ENCODE measurements at regions not wholly inside any gene's neighbourhood (a gene's known extent, or its start where the extent isn't known, plus 50 kb on each side); places are given as distances from the start of the nearest gene placed in this dataset.

DNA sequence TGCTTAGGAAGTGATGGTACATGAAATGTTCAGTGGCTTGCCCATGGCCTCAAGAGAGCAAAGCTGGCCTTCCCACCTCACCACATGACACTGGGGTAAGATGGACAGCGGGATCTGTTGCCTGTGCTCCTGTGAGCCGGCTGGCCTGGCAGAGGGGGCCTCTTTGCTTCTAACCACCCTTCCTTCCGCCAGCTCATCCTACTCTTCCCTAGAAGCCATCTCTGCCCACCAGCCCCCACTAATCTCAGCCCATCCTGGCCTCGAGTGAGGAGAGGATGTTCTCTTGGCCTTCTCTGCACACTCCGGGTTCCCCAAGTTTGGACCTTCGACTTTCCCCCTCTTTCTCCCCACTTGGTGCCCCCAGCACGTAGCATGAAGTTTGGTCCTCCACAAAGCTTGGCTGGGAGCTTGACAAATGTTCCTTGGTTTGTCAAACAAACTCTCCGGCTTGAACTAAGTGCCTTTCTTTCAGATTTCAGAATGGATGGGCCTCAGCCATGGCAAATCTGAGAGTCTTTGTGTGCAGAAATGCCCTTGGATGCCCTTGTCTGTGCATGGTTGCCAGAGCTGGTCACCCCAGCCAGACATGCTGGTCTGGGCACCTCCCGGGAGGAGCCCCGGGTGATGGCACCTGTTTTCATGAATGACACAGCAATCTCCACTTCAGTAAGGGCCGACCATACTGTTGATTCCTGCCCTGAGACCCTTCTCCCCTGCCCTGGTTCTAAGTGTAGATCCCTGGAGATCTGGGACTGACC is 145.5 kb downstream of the URI1 start:
- H3K9me3 Mint-ChIP-seq (ENCODE audit: unreplicated experiment), result peaks cover 7% of the 10 kb centered on the region
- H3K27me3 Mint-ChIP-seq (ENCODE audit: insufficient read depth, unreplicated experiment), result no peaks in the 10 kb centered on the region
- H3K4me3 Mint-ChIP-seq (ENCODE audit: unreplicated experiment), result no peak overlapping the region
- H3K4me1 Mint-ChIP-seq (ENCODE audit: insufficient read depth, unreplicated experiment), result no peaks in the 10 kb centered on the region
- BruUV-seq (replicated peaks), result no TSS peak
- H3K36me3 Mint-ChIP-seq (ENCODE audit: insufficient read depth, unreplicated experiment), result no peaks in the 10 kb centered on the region
- TF ChIP-seq, protein P1, sequence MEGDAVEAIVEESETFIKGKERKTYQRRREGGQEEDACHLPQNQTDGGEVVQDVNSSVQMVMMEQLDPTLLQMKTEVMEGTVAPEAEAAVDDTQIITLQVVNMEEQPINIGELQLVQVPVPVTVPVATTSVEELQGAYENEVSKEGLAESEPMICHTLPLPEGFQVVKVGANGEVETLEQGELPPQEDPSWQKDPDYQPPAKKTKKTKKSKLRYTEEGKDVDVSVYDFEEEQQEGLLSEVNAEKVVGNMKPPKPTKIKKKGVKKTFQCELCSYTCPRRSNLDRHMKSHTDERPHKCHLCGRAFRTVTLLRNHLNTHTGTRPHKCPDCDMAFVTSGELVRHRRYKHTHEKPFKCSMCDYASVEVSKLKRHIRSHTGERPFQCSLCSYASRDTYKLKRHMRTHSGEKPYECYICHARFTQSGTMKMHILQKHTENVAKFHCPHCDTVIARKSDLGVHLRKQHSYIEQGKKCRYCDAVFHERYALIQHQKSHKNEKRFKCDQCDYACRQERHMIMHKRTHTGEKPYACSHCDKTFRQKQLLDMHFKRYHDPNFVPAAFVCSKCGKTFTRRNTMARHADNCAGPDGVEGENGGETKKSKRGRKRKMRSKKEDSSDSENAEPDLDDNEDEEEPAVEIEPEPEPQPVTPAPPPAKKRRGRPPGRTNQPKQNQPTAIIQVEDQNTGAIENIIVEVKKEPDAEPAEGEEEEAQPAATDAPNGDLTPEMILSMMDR (IDR thresholded peaks at IDR 0.05; ENCODE audit: unreplicated experiment), result no peak
- no peak overlapping the region for H3K27ac Mint-ChIP-seq (ENCODE audit: low read depth, unreplicated experiment)
- ChIA-PET CTCF (no interaction called here), POLR2A (interaction anchor here (0.5 kb wide), 1 partner anchor 361 kb away, joined by 3 read pairs; no protein-coding TSS in a partner anchor)
- DNase-seq (ENCODE audit: unreplicated experiment), result no peak
- intact Hi-C loops (cut with micrococcal nuclease), result no loop called here

DNA sequence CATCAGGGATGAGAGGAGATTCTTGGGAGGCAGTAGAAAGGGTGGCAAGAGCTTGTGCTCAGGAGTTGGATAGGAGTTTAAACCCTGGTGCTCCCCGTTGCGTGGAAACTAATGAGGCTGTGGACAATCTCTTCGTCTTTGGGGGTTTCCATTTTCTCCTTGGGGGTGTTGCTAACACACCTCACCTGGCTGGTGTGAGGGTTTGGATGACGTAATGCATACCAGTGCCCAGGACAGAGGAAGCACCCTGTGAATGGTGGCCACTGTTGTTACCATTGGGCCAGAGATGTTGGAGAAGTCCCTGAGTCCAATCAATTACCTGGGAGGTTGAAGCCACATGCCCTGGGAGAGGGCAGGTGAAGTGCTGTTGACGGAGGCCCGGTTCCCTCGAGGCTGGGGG is 146.5 kb downstream of the URI1 start:
- Mint-ChIP-seq H3K27me3 (ENCODE audit: insufficient read depth, unreplicated experiment) (no peaks in the 10 kb centered on the region), H3K36me3 (ENCODE audit: insufficient read depth, unreplicated experiment) (no peaks in the 10 kb centered on the region), H3K9me3 (ENCODE audit: unreplicated experiment) (peaks cover 10% of the 10 kb centered on the region), H3K4me1 (ENCODE audit: insufficient read depth, unreplicated experiment) (no peaks in the 10 kb centered on the region), H3K27ac (ENCODE audit: low read depth, unreplicated experiment) (no peak overlapping the region), H3K4me3 (ENCODE audit: unreplicated experiment) (no peak overlapping the region)
- TF ChIP-seq, protein P1 (IDR thresholded peaks at IDR 0.05; ENCODE audit: unreplicated experiment), result no peak
- CTCF ChIA-PET, result no interaction called here
- no TSS peak for BruUV-seq (replicated peaks)
- POLR2A ChIA-PET, result no interaction called here
- DNase-seq (ENCODE audit: unreplicated experiment), result no peak
- intact Hi-C loops (cut with micrococcal nuclease), result no loop called here

DNA sequence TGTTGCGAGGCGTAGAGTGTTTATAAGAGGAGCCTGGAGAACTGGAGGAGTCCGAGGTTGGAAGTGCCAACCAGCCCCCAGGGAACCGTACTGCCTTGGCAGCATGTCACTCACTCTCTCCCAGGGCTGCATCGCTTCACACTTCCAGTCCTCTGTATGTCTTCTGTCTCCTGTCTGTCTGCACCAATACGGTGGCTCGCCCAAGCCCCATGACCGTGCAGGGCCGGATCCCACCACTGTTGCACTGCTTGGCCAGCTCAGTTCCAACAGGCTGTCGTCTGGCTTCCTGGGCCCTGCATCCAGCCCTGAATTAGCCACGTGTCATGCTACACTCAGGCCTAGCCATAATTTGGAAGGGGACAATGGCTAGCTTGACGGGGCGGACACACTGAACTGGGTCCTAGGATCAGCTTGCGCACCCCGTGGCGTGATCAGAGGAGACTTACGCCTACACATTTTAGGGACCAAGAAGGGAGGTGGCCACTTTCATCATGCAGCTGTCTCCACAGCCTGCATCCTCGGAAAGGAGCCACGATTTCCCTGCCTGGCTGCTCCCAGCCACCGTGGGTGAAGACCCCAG is 147.1 kb downstream of the URI1 start:
- POLR2A ChIA-PET, result no interaction called here
- Mint-ChIP-seq H3K36me3 (ENCODE audit: insufficient read depth, unreplicated experiment) (no peaks in the 10 kb centered on the region), H3K27ac (ENCODE audit: low read depth, unreplicated experiment) (no peak overlapping the region), H3K27me3 (ENCODE audit: insufficient read depth, unreplicated experiment) (no peaks in the 10 kb centered on the region), H3K4me1 (ENCODE audit: insufficient read depth, unreplicated experiment) (no peaks in the 10 kb centered on the region), H3K9me3 (ENCODE audit: unreplicated experiment) (peaks cover 16% of the 10 kb centered on the region), H3K4me3 (ENCODE audit: unreplicated experiment) (no peak overlapping the region)
- TF ChIP-seq, protein P1 (IDR thresholded peaks at IDR 0.05; ENCODE audit: unreplicated experiment), result no peak
- no peak for DNase-seq (ENCODE audit: unreplicated experiment)
- BruUV-seq (replicated peaks), result no TSS peak
- CTCF ChIA-PET, result interaction anchor here (0.6 kb wide), 1 partner anchor 39 kb away, joined by 3 read pairs; no protein-coding TSS in a partner anchor
- intact Hi-C loops (cut with micrococcal nuclease), result no loop called here

DNA sequence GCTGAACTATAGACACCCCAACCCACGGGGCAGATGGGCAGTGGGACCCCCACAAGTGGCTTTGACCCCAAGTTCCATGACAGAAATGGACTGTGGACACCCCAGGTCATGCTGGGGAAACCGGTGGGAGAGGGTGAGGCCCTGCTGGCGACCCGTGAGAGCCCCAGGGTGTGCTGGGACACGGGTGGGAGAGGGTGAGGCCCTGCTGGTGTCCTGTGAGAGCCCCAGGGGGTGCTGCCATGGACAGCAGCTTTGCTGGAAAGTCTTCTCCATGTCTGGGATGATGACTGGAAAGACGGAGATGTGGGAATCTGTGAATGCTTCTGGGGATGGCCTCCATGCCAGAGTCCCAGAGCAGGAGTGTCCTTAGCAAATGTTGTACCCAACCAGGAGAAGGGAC is 148.4 kb downstream of the URI1 start:
- intact Hi-C loops (cut with micrococcal nuclease), result no loop called here

More for the DNA sequence above, 148.4 kb downstream of the URI1 start:
- Mint-ChIP-seq H3K27ac (ENCODE audit: low read depth, unreplicated experiment) (no peak overlapping the region), H3K4me3 (ENCODE audit: unreplicated experiment) (no peak overlapping the region), H3K27me3 (ENCODE audit: insufficient read depth, unreplicated experiment) (no peaks in the 10 kb centered on the region), H3K4me1 (ENCODE audit: insufficient read depth, unreplicated experiment) (no peaks in the 10 kb centered on the region), H3K9me3 (ENCODE audit: unreplicated experiment) (peaks cover 19% of the 10 kb centered on the region), H3K36me3 (ENCODE audit: insufficient read depth, unreplicated experiment) (no peaks in the 10 kb centered on the region)
- TF ChIP-seq, protein P1 (IDR thresholded peaks at IDR 0.05; ENCODE audit: unreplicated experiment), result no peak
- BruUV-seq (replicated peaks), result no TSS peak
- CTCF ChIA-PET, result no interaction called here
- no peak for DNase-seq (ENCODE audit: unreplicated experiment)
- POLR2A ChIA-PET, result no interaction called here
